Ascending aorta (tissue), 2 donors: ENCODE measurements at regions not wholly inside any gene's neighbourhood (a gene's known extent, or its start where the extent isn't known, plus 50 kb on each side); places are given as distances from the start of the nearest gene placed in this dataset.

ENCODE experiments used
- DNase-seq, 2 donors: peaks; one replicate each; pipeline ENCODE4 v3.0.0-alpha.2; 2019; ENCODE audit warnings: low spot score in 2 of 2
- H3K27ac ChIP-seq, 2 donors: fragments of 200-600 bp; sonication (generic); one replicate each; pipeline ENCODE4 v1.5.1; 2016 to 2017; ENCODE audit warnings: mild to moderate bottlenecking in 1 of 2
- H3K27me3 ChIP-seq: fragments of 200-600 bp; sonication (generic); one replicate; pipeline ENCODE4 v1.5.1; 2017
- H3K36me3 ChIP-seq, 2 donors: fragments of 200-600 bp; sonication (generic); one replicate each; pipeline ENCODE4 v1.5.1; 2016
- H3K4me1 ChIP-seq, 2 donors: fragments of 200-600 bp; sonication (generic); one replicate each; pipeline ENCODE4 v1.5.1; 2016 to 2017; ENCODE audit warnings: mild to moderate bottlenecking in 1 of 2
- H3K4me3 ChIP-seq, 2 donors: fragments of 200-600 bp; sonication (generic); one replicate each; pipeline ENCODE4 v1.5.1; 2016 to 2017; ENCODE audit warnings: mild to moderate bottlenecking in 1 of 2
- H3K9me3 ChIP-seq, 2 donors: fragments of 200-600 bp; sonication (generic); one replicate each; pipeline ENCODE4 v1.5.1; 2016
- CTCF ChIP-seq, 3 experiments: fragments of 200-600 bp in 2 of 3; fragments of 450-650 bp in 1 of 3; sonication (generic) in 2 of 3; IDR thresholded peaks; one replicate each; pipeline ENCODE4 v1.5.1; 2016 to 2019; ENCODE audit warnings: antibody characterized with exemption in 3 of 3, mild to moderate bottlenecking in 1 of 3, moderate library complexity in 1 of 3
- intact Hi-C: fragments of 100-400 bp; cut with DNase I; formaldehyde crosslinking; loops from one replicate; pipeline ENCODE4 v1.15.1; 2023

- no peak for TF ChIP-seq CTCF (IDR thresholded peaks at IDR 0.05)
- intact Hi-C loops, result no loop called here
- Histone ChIP-seq H3K4me3 (no peak overlapping the region), H3K9me3 (peaks cover 0 to 1% of the 10 kb centered on the region in 2 donors), H3K4me1 (no peaks in the 10 kb centered on the region), H3K27me3 (no peaks in the 10 kb centered on the region), H3K36me3 (no peaks in the 10 kb centered on the region), H3K27ac (no peak overlapping the region)
- peak in 1 of 2 donors; percentile 40 for DNase-seq
These were observed 990.9 kb downstream of the BRD1 start for GRCh38 chr22:48836673-48837340.

- H3K9me3 ChIP-seq, result peaks cover 0 to 7% of the 10 kb centered on the region in 2 donors
- intact Hi-C loops, result no loop called here
- H3K4me1 ChIP-seq, result no peaks in the 10 kb centered on the region
- peak in 1 of 2 donors; percentile 53 for DNase-seq
- H3K4me3 ChIP-seq, result no peak overlapping the region
- H3K27me3 ChIP-seq, result no peaks in the 10 kb centered on the region
- H3K36me3 ChIP-seq, result no peaks in the 10 kb centered on the region
- no peak for TF ChIP-seq CTCF (IDR thresholded peaks at IDR 0.05)
- H3K27ac ChIP-seq, result no peak overlapping the region
These were observed 991.6 kb downstream of the BRD1 start for GRCh38 chr22:48835857-48836672.

- DNase-seq, result peak in 1 of 2 donors; percentile 27
- no peak overlapping the region for H3K27ac ChIP-seq
- no peaks in the 10 kb centered on the region for H3K27me3 ChIP-seq
- H3K4me1 ChIP-seq, result no peaks in the 10 kb centered on the region
- H3K36me3 ChIP-seq, result no peaks in the 10 kb centered on the region
- H3K9me3 ChIP-seq, result peaks cover 0 to 7% of the 10 kb centered on the region in 2 donors
- TF ChIP-seq CTCF (IDR thresholded peaks at IDR 0.05), result no peak
- intact Hi-C loops, result no loop called here
- H3K4me3 ChIP-seq, result no peak overlapping the region
These were observed 992.3 kb downstream of the BRD1 start for GRCh38 chr22:48835364-48835763.

GRCh38 chr22:48834404-48834803, 993.3 kb downstream of the BRD1 start:
- no peaks in the 10 kb centered on the region for H3K36me3 ChIP-seq

GRCh38 chr22:48832592-48832991, 995.1 kb downstream of the BRD1 start:
- H3K9me3 ChIP-seq, result peaks cover 0 to 7% of the 10 kb centered on the region in 2 donors
- H3K4me3 ChIP-seq, result no peak overlapping the region
- no peak overlapping the region for H3K27ac ChIP-seq
- no peaks in the 10 kb centered on the region for H3K27me3 ChIP-seq
- intact Hi-C loops, result no loop called here
- no peak for DNase-seq
- no peaks in the 10 kb centered on the region for H3K36me3 ChIP-seq
- no peak for TF ChIP-seq CTCF (IDR thresholded peaks at IDR 0.05)
- no peaks in the 10 kb centered on the region for H3K4me1 ChIP-seq

More at GRCh38 chr22:48834404-48834803, 993.3 kb downstream of the BRD1 start:
- no peaks in the 10 kb centered on the region for H3K27me3 ChIP-seq
- no peak overlapping the region for H3K27ac ChIP-seq
- no peak for TF ChIP-seq CTCF (IDR thresholded peaks at IDR 0.05)
- DNase-seq, result no peak
- H3K4me1 ChIP-seq, result no peaks in the 10 kb centered on the region
- peaks cover 0 to 7% of the 10 kb centered on the region in 2 donors for H3K9me3 ChIP-seq
- intact Hi-C loops, result no loop called here
- no peak overlapping the region for H3K4me3 ChIP-seq
